Astrocyte of the cerebellum (primary cell): ENCODE measurements at regions not wholly inside any gene's neighbourhood (a gene's known extent, or its start where the extent isn't known, plus 50 kb on each side); places are given as distances from the start of the nearest gene placed in this dataset.

ENCODE experiments used
- DNase-seq: peaks from one replicate; pipeline ENCODE4 v3.0.0-alpha.2; 2011; ENCODE audit warnings: low read depth
- H3K4me3 ChIP-seq: 2 replicates; pipeline ENCODE4 v1.5.1; 2011; ENCODE audit warnings: mild to moderate bottlenecking, low read depth, low read length, moderate library complexity
- in situ Hi-C: cut with HindIII; loops from 2 replicates; pipeline ENCODE4 v1.10.0; 2017; ENCODE audit warnings: low sequenced_read_pairs
- TF ChIP-seq, protein P1 (sequence below): IDR thresholded peaks from 2 replicates; pipeline ENCODE4 v1.5.1; 2012; ENCODE audit warnings: low read length, low read depth, moderate library complexity, mild to moderate bottlenecking; ENCODE audit errors: missing control alignments

DNA sequence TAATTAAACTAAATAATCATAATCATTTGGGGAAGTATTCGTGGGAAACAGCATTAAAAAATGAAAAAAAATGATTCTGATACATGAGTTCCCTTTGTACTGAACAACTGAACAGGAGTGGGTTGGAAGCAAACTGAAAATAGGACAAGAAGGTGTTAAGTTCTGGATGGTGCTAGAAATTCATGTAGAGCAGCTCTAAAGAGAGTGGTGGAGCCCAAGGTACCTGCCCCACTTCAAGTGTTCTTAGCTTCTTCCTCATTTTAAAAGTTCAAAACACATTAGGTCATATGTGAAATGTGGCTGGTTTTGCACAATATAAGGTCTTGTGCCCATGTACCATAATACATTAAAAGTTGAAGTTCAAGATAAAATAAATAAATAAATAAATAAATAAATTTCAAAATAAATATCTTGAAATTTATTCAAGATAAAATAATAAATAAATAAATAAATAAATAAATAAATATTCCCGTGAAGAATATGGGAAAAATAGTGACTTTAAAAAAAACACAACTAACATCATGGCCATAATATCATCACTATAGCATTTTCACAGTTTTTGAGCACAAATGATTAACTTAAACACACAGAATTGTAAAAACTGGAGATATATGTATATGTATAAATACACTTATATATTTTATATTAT, 191.5 kb upstream of the PRKD1 start:
- DNase-seq, result no peak
- no peak overlapping the region for H3K4me3 ChIP-seq
- TF ChIP-seq, protein P1, sequence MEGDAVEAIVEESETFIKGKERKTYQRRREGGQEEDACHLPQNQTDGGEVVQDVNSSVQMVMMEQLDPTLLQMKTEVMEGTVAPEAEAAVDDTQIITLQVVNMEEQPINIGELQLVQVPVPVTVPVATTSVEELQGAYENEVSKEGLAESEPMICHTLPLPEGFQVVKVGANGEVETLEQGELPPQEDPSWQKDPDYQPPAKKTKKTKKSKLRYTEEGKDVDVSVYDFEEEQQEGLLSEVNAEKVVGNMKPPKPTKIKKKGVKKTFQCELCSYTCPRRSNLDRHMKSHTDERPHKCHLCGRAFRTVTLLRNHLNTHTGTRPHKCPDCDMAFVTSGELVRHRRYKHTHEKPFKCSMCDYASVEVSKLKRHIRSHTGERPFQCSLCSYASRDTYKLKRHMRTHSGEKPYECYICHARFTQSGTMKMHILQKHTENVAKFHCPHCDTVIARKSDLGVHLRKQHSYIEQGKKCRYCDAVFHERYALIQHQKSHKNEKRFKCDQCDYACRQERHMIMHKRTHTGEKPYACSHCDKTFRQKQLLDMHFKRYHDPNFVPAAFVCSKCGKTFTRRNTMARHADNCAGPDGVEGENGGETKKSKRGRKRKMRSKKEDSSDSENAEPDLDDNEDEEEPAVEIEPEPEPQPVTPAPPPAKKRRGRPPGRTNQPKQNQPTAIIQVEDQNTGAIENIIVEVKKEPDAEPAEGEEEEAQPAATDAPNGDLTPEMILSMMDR, result no peak
- in situ Hi-C loops, result no loop called here

DNA sequence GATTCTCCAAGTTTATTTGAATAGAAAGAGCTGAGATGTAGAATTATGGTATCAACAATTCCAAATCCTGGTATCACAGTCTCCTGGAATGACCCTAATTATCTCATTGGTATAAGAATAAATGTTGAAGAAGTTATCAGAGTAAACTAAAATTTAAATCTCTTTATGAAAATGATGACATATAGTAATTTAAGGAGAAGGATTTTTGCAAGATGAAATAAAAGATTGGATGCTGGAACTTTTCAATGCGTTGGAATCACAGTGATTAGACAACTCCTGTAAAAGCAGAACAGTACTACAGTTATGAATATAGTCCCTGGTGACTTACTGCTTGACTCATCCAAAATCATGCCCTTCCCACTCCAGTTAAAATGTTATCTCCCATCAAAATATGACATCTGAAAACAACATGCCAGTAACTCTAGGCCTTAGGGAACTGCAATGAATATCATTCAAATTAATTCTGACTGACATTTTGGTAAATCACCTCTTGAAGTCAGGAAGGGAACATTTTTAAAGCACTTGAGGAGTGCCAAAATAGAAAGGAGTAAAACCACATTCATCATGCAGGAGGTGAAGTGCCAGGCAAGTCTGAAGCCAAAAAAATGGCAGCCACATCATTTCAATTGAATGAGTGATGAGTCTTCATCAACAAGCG, 197.8 kb upstream of the PRKD1 start:
- TF ChIP-seq, protein P1, result no peak
- in situ Hi-C loops, result no loop called here
- no peak for DNase-seq
- H3K4me3 ChIP-seq, result no peak overlapping the region

DNA sequence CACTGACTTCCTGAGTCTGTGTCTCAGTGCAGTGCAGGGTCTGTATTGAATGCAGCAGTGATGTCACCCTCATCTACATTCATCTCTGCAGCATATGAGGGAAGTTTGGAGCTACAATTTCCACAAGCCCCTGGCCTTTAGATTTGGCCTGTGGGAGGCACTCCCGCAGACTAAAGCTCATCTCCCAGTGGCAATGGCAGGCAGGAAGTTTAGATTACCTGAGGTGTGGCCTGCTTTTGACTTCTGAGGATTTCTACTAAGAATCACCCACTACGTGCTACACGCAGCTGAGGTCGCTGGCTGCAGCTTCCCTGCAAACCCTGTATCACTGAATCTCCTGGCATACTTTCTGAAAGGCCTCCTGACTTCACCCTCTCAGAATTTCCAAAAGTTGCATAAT, 202.2 kb upstream of the PRKD1 start:
- no peak for DNase-seq
- H3K4me3 ChIP-seq, result no peak overlapping the region
- in situ Hi-C loops, result no loop called here
- TF ChIP-seq, protein P1, result no peak

DNA sequence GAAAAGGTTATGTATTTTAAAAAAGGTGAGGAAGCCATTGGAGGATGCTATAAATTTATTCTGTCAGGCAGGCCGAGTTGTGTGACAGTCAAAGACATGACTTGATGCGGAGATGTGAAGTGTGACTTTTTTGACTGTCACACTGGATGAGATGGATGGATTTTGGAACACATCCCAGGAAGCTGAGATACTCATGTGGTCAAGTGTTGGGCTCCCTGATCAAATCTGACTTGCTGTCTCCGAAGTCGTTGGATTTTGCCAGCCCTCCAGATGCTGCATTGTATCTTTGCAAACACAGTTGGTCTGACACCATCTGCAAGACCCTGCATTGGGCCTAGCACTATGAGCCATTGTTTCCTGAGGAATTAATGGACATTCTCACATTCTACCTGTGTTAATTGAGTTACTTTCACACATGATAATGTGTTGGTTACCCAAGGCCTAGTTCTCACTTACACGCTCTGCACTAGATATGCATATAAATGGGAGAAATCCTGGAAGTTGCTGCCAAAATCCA, 204.0 kb upstream of the PRKD1 start:
- no peak overlapping the region for H3K4me3 ChIP-seq
- DNase-seq, result no peak
- TF ChIP-seq, protein P1, result no peak
- in situ Hi-C loops, result no loop called here

DNA sequence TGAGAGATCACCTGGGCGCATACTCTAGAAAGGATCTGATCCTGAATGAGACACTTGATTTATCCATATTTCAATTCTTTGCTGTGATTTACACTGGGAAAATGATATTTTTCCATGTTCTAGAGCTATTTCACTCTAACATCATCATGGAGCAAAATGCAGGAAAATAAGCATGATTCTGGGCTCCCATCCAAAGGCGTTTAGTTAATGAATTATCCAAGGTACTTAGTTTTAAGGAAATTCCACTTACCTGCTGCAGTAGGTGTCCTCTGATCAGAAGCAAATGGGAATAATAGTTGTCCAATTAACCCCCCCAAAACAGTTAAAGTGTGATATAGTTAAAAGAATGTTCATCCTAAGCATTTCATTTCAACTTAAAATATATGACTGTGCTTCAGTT, 204.5 kb upstream of the PRKD1 start:
- no peak overlapping the region for H3K4me3 ChIP-seq
- DNase-seq, result no peak
- TF ChIP-seq, protein P1, result no peak
- in situ Hi-C loops, result no loop called here

DNA sequence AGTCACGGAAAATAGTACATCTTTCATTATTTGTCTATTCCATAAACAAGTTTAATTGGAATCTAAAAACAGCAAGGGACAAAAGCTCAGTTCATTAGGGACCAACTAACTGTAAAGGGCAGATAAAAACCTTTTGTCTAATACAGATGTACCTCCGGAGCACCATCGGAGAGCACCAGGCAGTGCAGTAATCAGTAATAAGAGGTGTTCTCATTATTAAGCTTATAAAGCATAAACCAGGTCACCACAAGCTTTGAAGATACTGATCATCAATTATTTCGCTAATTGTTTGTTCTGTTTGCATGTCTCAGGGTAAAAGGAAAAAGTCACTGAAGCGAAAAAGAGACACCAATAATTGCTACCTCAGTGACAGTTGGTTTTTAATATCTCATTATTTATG, 207.3 kb upstream of the PRKD1 start:
- TF ChIP-seq, protein P1, result no peak
- no peak for DNase-seq
- in situ Hi-C loops, result no loop called here
- no peak overlapping the region for H3K4me3 ChIP-seq
